GM19467 (cell line): ENCODE measurements at regions not wholly inside any gene's neighbourhood (a gene's known extent, or its start where the extent isn't known, plus 50 kb on each side); places are given as distances from the start of the nearest gene placed in this dataset.
"Not testable (repeated sequence)": the region's sequence is repeated elsewhere in the genome, so short reads cannot be mapped to it uniquely, and the experiment has no call there.

Source experiments
- ATAC-seq: cut with Tn5 transposase; IDR thresholded peaks from one replicate; pipeline ENCODE4 v1.9.1; 2021; ENCODE audit warnings: mild to moderate bottlenecking, moderate library complexity; ENCODE audit not compliant: unreplicated experiment

- peak; percentile 86 for ATAC-seq
Measured at GRCh38 chr2:16773080-16773713, 107.6 kb upstream of the CYRIA start.

- ATAC-seq: no peak
Measured at GRCh38 chr2:16767789-16768476, 102.3 kb upstream of the CYRIA start.

GRCh38 chr2:16765356-16765755, 99.7 kb upstream of the CYRIA start:
- ATAC-seq: no peak

- ATAC-seq: no peak
Measured at GRCh38 chr2:16764487-16764886, 98.9 kb upstream of the CYRIA start.

GRCh38 chr2:16763493-16763899, 97.9 kb upstream of the CYRIA start:
- ATAC-seq: no peak

- no peak for ATAC-seq
Measured at GRCh38 chr2:16763056-16763455, 97.4 kb upstream of the CYRIA start.

GRCh38 chr2:16760426-16760825, 94.8 kb upstream of the CYRIA start:
- ATAC-seq: no peak

GRCh38 chr2:16756831-16757644, 91.4 kb upstream of the CYRIA start:
- ATAC-seq: peak; percentile 92

- ATAC-seq: no peak
Measured at GRCh38 chr2:16755442-16755841, 89.8 kb upstream of the CYRIA start.

- ATAC-seq: not testable (repeated sequence)
Measured at GRCh38 chr2:16753025-16753424, 87.4 kb upstream of the CYRIA start.

GRCh38 chr2:16750925-16751214, 85.2 kb upstream of the CYRIA start:
- not testable (repeated sequence) for ATAC-seq

- no peak for ATAC-seq
Measured at GRCh38 chr2:16750175-16750924, 84.7 kb upstream of the CYRIA start.

GRCh38 chr2:16748511-16749266, 83.1 kb upstream of the CYRIA start:
- ATAC-seq: not testable (repeated sequence)

GRCh38 chr2:16747689-16748088, 82.1 kb upstream of the CYRIA start:
- no peak for ATAC-seq

- ATAC-seq: no peak
Measured at GRCh38 chr2:16747257-16747656, 81.6 kb upstream of the CYRIA start.

GRCh38 chr2:16746833-16747232, 81.2 kb upstream of the CYRIA start:
- no peak for ATAC-seq

- ATAC-seq: no peak
Measured at GRCh38 chr2:16746329-16746728, 80.7 kb upstream of the CYRIA start.

GRCh38 chr2:16745466-16745865, 79.8 kb upstream of the CYRIA start:
- ATAC-seq: no peak

GRCh38 chr2:16744521-16744920, 78.9 kb upstream of the CYRIA start:
- ATAC-seq: no peak

- ATAC-seq: no peak
Measured at GRCh38 chr2:16742026-16742425, 76.4 kb upstream of the CYRIA start.

GRCh38 chr2:16741498-16741897, 75.9 kb upstream of the CYRIA start:
- ATAC-seq: no peak
